ENCODE measurements at regions not wholly inside any gene's neighbourhood (a gene's known extent, or its start where the extent isn't known, plus 50 kb on each side); places are given as distances from the start of the nearest gene placed in this dataset.

- DNase-seq = no peak
- Histone ChIP-seq H3K36me3 (ENCODE audit: low read depth) (no peaks in the 10 kb centered on the region), H3K4me1 (ENCODE audit: low read depth) (no peaks in the 10 kb centered on the region), H3K9me3 (peaks cover 15% of the 10 kb centered on the region), H3K4me3 (no peak overlapping the region)
- TF ChIP-seq CTCF (IDR thresholded peaks at IDR 0.05) = no peak
- ATAC-seq = no peak
- intact Hi-C loops (cut with DNase I, micrococcal nuclease) = no loop called here
Observed at GRCh38 chr4:29972121-29972520, 748.0 kb upstream of the PCDH7 start.

DNA sequence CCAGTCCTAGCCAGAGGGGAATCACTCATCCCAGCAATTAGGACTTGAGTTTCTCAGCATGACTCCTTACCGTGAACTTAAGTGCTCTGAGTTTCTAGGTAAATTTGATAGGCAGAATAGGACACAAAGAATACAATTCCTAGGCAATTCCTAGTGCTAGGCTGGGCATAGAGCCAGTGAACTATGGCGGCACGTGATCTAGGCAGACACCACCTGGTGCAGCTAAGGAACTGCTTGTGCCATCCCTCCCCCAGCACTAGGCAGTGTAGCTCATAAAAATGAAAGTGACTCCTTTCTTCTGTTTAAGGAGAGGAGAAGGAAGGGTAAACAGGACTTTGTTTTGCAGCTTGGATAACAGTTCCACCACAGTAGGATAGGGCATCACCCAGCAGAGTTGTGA is 736.3 kb upstream of the PCDH7 start:
- H3K4me1 ChIP-seq (ENCODE audit: low read depth) = no peaks in the 10 kb centered on the region
- peaks cover 37% of the 10 kb centered on the region for H3K9me3 ChIP-seq
- TF ChIP-seq CTCF (IDR thresholded peaks at IDR 0.05) = no peak
- intact Hi-C loops (cut with DNase I, micrococcal nuclease) = no loop called here
- DNase-seq (no peak), ATAC-seq (no peak)
- no peak overlapping the region for H3K4me3 ChIP-seq
- no peaks in the 10 kb centered on the region for H3K36me3 ChIP-seq (ENCODE audit: low read depth)

DNA sequence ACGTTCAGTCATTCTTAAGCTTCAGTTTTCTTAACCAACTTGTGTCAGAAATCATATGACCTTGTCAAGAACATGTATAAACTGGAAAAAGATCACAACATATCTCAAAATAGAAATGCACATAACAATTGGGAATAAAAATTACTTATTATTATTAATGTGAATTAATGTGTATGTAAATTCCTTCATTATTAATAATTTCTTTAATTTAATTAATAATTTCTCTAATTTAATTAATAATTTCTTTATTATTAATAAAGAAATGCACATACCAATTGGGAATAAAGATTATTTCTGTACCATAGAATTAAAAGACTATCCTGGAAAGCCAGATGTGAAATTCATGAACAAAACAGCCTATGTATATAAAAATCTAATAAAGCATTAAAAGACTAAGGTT is 718.5 kb upstream of the PCDH7 start:
- no peak for ATAC-seq
- no peaks in the 10 kb centered on the region for H3K36me3 ChIP-seq (ENCODE audit: low read depth)
- TF ChIP-seq CTCF (IDR thresholded peaks at IDR 0.05) = no peak

DNA sequence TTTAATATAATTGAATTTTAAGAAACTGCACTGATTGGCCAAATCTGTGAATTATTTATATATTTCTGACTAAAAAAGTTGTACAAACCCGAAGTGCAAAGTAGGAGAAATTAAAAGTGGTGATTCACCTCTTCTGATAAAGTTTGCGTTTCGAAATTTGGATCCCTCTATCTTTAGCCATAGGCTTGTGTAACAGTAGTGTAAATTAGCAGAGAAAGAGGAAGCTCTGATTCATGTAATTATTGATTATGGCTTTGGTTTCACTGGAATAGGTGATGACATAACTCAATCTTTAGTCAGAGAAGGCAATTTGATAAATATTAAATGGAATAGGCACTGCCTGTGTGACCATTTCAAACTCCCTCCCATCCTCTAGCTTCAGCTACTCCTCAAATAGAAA is 717.8 kb upstream of the PCDH7 start:
- DNase-seq (no peak), ATAC-seq (no peak)
- no peak overlapping the region for H3K4me3 ChIP-seq
- intact Hi-C loops (cut with DNase I, micrococcal nuclease) = no loop called here
- no peak for TF ChIP-seq CTCF (IDR thresholded peaks at IDR 0.05)
- peaks cover 45% of the 10 kb centered on the region for H3K9me3 ChIP-seq
- no peaks in the 10 kb centered on the region for H3K4me1 ChIP-seq (ENCODE audit: low read depth)
- no peaks in the 10 kb centered on the region for H3K36me3 ChIP-seq (ENCODE audit: low read depth)

More for the DNA sequence above, 718.5 kb upstream of the PCDH7 start:
- Histone ChIP-seq H3K9me3 (peaks cover 43% of the 10 kb centered on the region), H3K4me3 (no peak overlapping the region), H3K4me1 (ENCODE audit: low read depth) (no peaks in the 10 kb centered on the region)
- intact Hi-C loops (cut with DNase I, micrococcal nuclease) = no loop called here
- no peak for DNase-seq

GRCh38 chr4:30005995-30006394 is 714.2 kb upstream of the PCDH7 start:
- no peaks in the 10 kb centered on the region for H3K36me3 ChIP-seq (ENCODE audit: low read depth)
- intact Hi-C loops (cut with DNase I, micrococcal nuclease) = no loop called here
- ATAC-seq (no peak), DNase-seq (no peak)
- peaks cover 45% of the 10 kb centered on the region for H3K9me3 ChIP-seq
- no peak overlapping the region for H3K4me3 ChIP-seq
- no peaks in the 10 kb centered on the region for H3K4me1 ChIP-seq (ENCODE audit: low read depth)
- TF ChIP-seq CTCF (IDR thresholded peaks at IDR 0.05) = no peak

GRCh38 chr4:30024526-30024925 is 695.6 kb upstream of the PCDH7 start:
- Histone ChIP-seq H3K9me3 (peaks cover 38% of the 10 kb centered on the region), H3K4me3 (no peak overlapping the region), H3K4me1 (ENCODE audit: low read depth) (no peaks in the 10 kb centered on the region), H3K36me3 (ENCODE audit: low read depth) (no peaks in the 10 kb centered on the region)
- ATAC-seq (no peak), DNase-seq (no peak)
- no peak for TF ChIP-seq CTCF (IDR thresholded peaks at IDR 0.05)
- intact Hi-C loops (cut with DNase I, micrococcal nuclease) = no loop called here
